GM18870 (cell line): ENCODE measurements at regions not wholly inside any gene's neighbourhood (a gene's known extent, or its start where the extent isn't known, plus 50 kb on each side); places are given as distances from the start of the nearest gene placed in this dataset.

Experiments
- ATAC-seq: cut with Tn5 transposase; IDR thresholded peaks from one replicate; pipeline ENCODE4 v1.9.1; 2021; ENCODE audit warnings: moderate library complexity; ENCODE audit not compliant: unreplicated experiment

DNA sequence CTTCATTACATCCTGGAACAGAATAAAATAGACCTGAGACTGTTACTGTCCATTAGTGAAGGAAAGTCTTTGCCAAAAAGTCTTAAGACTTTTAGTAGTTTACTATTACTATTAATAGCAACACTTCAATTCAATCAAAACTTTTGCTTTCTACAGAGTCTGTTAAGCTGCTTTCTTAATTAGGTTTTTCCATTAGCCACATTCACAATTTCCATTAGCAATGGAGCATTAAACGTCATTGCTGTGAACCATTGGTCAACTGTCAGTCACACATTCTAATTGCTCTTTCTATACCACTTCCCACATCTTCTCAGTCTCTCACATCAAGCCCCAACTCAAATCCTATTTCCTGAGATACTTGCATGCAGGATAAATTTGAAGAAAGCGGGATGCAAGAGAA is 736.6 kb upstream of the SORCS1 start:
- no peak for ATAC-seq

DNA sequence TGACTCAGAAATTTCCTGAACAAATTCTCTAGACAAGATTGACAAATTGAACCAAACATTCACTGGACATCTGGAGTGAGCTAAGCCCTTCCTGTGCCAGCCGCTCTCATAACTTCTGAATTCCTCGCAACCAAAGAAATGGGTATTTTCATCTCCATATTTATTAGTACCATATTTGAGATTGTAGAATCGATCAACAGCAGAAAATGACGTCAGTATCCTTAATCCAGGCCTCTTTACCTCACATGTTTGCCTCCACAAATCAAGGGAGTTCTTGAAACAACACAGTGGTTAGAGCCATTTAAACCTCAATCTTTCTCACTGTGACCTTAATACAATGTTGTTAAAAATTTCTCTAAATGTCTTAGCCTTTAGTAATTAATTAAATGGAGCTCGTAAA is 735.6 kb upstream of the SORCS1 start:
- no peak for ATAC-seq

GRCh38 chr10:107899502-107900062 is 735.1 kb upstream of the SORCS1 start:
- no peak for ATAC-seq

- ATAC-seq = no peak
Measured at GRCh38 chr10:107899075-107899474, 734.6 kb upstream of the SORCS1 start.

GRCh38 chr10:107898392-107898791 is 733.9 kb upstream of the SORCS1 start:
- no peak for ATAC-seq

GRCh38 chr10:107894516-107894915 is 730.0 kb upstream of the SORCS1 start:
- ATAC-seq = peak; percentile 67

DNA sequence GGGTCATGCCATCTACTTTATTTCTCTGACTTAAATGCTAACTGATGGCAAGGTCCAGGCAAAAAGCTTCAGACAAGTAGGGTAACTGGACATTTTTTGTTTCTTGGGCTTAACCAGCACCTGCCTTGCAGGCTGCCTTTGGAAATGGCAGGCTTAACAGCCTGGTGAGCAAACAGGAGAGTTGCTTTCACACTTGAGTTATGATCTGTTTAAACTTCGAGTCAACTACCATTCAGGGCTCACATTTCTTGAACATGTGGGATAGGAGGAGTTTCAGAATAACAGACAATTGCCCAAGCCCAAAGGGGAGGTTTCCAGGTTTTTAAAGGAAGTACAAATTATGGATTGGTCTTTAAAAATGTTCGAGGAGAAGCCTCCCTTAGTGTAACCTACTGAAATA is 724.6 kb upstream of the SORCS1 start:
- ATAC-seq = no peak

- no peak for ATAC-seq
Measured at GRCh38 chr10:107880185-107880584, 715.7 kb upstream of the SORCS1 start.

- no peak for ATAC-seq
Measured at GRCh38 chr10:107873007-107873406, 708.5 kb upstream of the SORCS1 start.

DNA sequence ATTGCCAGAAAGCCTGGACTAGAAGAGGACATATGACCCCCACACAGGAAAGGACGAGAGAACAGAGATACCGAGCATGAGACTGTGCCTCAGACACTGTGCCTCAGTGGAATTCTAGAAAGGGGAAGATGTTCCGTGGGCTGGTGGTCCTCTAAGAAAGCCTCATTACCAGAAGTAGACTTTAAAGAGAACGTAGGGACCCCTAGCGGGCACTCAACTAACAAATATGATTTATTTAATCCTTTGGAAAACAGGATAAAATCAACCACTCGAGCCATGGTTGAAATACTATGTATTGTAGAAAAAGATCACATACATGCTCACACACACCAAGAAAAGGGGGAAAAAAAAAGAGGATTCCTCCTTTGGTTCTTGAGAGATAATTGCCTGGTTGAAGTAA is 701.2 kb upstream of the SORCS1 start:
- no peak for ATAC-seq

- ATAC-seq = no peak
Measured at GRCh38 chr10:107859065-107859464, 694.6 kb upstream of the SORCS1 start.

DNA sequence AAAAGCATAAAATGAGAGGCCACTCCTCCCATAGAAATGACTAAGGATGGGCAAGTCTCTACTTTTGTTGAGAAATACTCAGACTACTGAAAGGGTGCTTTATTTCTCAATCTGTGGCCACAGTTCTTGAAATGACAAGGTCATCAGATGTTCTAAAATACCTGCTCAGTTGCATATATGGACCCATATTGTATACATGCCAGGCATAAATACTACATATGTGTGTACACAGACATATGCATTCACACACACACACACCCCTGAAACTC is 691.5 kb upstream of the SORCS1 start:
- ATAC-seq = no peak

GRCh38 chr10:107855301-107856046 is 691.0 kb upstream of the SORCS1 start:
- no peak for ATAC-seq

GRCh38 chr10:107848726-107849360 is 684.3 kb upstream of the SORCS1 start:
- no peak for ATAC-seq

DNA sequence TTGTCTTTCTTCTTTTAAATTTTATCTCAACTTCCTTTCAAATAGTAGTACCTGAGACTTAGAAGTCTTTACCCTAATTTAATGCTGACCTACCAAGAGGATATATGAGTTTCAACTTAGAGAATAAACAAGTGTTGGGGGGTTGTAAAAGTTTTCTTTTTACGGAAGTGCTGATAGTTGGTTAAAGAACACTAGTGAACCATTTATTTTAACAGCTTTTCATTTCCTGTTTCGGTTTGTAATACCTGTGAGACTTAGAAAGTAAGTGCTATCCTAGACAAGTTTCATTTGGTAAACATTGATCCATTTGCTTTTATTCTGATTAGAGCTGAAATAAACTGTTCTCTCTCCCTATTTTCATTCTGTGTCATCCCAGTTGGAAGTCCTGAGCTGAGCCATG is 683.1 kb upstream of the SORCS1 start:
- peak; percentile 94 for ATAC-seq

GRCh38 chr10:107834706-107835105 is 670.2 kb upstream of the SORCS1 start:
- ATAC-seq = no peak

DNA sequence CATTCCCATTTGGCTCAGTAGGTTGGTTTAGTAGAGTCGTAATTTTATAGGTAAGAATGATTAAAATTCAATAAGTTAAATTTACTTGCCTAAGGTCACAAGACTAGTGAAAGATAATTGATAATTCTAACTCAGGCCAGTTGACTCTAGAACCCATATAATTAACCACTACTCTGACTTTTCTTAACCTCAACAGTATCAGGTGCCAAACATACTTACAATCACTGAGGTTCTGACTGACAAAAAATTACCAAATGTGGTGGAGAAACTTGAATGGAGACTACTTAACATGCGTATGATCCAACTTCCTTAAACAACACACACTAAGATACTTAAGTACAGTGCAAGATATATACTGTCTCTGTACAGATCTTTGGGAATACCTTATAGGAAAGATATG is 667.3 kb upstream of the SORCS1 start:
- no peak for ATAC-seq

GRCh38 chr10:107829161-107829560 is 664.7 kb upstream of the SORCS1 start:
- no peak for ATAC-seq

GRCh38 chr10:107826171-107826570 is 661.7 kb upstream of the SORCS1 start:
- ATAC-seq = no peak

DNA sequence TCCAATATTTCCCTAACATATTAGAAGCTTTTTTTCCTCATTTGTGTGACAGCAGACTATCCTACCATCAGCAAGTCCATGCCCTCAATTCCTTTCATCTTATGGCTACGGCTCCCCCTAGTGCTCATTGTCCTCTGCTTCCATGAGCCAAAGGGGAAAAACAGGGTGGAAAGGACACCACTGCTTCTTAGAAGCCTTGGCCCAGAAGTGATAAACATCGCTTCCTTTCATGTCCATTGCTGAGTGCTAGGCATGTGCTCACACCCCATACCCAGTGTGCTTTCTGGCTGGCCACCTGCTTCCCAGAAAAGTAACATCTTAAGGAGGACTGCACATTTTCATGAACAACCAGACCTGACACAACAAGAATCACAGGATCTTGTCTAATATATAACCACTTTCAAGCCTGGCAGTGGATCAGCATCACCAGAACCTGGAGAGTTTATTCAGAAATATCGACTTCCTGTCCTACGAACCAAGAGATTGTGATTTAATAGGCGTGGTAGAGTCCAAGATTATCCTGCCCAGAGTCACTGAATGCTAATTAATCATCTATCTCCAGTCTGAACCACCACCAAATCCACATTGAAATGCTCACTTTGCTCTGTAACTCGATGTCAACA is 650.5 kb upstream of the SORCS1 start:
- peak; percentile 78 for ATAC-seq

DNA sequence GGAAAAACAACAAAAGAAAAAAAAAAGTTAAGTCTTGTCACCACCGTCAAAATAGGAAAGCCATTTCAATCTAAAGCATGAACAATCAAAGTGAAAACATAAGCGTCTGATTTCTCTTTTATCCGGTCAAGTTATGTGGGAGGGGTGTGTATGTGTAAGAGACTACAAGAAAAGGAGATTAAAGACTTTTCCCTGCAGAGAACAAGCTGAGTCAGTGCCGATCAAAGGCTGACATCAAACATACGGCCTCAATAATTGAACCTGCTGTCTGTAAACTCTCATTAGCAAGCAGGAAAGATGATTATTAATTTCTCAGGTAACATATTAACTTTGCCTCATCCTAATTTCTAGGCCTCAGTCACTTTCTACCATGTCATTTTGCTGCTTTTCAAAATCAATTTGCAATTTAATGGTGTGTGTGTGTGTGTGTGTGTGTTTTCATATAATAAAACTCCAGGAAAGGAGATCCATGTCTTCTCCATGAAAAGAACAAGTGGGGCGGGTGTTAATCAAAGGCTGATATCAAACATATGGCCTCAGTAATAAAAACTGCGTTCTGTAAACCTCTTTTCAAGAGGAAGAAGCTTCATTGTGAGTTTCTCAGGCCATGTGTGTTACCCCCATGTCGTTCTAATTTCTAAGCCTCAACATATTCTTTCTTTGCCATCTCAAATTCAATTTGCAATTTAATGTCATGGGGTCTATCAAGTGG is 649.1 kb upstream of the SORCS1 start:
- ATAC-seq = no peak

DNA sequence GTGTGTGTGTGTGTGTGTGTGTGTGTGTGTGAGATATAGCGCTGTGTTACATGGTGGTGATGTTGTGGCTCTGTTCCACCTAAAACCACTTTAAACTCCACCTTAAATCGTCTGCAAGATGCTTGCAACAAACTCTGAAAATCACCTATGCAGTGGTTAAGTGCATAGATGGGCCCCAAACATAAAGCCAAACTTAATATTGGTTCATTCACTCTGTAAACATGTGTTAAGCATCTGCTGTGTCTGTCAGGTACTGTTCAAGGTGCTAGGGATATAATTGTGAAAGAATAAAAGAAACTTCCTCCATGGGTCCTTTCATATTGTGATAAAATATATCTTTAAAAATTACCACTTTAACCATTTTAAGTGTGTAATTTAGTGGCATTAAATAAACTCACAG is 645.4 kb upstream of the SORCS1 start:
- no peak for ATAC-seq
